ENCODE measurements at regions not wholly inside any gene's neighbourhood (a gene's known extent, or its start where the extent isn't known, plus 50 kb on each side); places are given as distances from the start of the nearest gene placed in this dataset.

DNA sequence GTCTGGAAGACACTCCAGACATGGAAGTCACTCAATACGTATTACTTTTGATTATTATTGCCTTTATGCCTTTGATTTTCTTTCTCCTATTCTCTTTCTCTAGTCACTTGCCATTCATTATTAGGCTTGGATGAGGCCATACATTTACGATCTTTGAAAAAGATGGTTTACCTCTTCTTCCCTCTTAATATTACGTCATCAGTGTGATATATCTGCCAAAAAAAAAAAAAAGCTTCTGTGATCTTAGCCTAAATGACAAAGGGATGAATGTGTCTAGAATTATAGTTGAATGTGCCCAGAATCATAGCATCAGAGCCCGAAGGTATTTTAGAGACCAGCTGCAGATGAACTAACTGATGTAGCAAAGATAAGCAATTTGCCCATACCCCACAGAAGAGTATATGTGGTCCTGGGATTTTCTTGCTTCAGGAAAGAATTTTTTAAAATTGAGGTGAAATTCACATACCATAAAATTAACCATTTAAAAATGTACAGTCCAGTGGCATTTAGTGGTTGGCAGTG is 73.9 kb downstream of the HHEX start:
- H3K27me3 ChIP-seq (ENCODE audit: low read length): no peaks in the 10 kb centered on the region
- H3F3A ChIP-seq (ENCODE audit: insufficient read depth): peaks cover 4% of the 10 kb centered on the region

DNA sequence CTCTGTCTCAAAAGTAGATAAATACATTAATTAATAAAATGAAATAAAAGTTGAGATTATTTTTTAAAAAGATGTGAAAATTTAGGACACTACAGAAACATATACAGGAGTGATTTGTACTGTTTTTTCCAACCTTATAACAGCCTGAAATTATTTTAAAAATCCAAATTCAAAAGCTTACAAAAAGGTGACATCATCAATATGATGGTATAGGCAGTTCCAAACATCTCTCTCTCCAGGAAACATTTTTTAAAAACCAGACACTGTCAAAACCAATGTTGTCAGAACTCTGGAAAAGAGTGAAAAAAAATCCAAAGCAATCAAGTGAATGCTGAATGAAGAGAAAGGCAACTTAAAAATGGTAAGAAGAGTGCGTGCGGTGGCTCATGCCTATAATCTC is 76.7 kb downstream of the HHEX start:
- Histone ChIP-seq H3K36me3 (ENCODE audit: low read length) (no peaks in the 10 kb centered on the region), H3K9me2 (replicated peaks; ENCODE audit: insufficient read depth, low read length) (no peaks in the 10 kb centered on the region)
- TF ChIP-seq, protein P1, sequence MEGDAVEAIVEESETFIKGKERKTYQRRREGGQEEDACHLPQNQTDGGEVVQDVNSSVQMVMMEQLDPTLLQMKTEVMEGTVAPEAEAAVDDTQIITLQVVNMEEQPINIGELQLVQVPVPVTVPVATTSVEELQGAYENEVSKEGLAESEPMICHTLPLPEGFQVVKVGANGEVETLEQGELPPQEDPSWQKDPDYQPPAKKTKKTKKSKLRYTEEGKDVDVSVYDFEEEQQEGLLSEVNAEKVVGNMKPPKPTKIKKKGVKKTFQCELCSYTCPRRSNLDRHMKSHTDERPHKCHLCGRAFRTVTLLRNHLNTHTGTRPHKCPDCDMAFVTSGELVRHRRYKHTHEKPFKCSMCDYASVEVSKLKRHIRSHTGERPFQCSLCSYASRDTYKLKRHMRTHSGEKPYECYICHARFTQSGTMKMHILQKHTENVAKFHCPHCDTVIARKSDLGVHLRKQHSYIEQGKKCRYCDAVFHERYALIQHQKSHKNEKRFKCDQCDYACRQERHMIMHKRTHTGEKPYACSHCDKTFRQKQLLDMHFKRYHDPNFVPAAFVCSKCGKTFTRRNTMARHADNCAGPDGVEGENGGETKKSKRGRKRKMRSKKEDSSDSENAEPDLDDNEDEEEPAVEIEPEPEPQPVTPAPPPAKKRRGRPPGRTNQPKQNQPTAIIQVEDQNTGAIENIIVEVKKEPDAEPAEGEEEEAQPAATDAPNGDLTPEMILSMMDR (IDR thresholded peaks at IDR 0.05; ENCODE audit: insufficient read depth, low read length, poor library complexity, severe bottlenecking): no peak
- TF ChIP-seq EZH2phosphoT487 (conservative IDR thresholded peaks at IDR 0.05; ENCODE audit: low read length): no peak

More for the DNA sequence above, 73.9 kb downstream of the HHEX start:
- no peak overlapping the region for H3K4me2 ChIP-seq (ENCODE audit: low read depth, low read length, poor library complexity, severe bottlenecking)
- no peak overlapping the region for H3K27ac ChIP-seq (ENCODE audit: low read depth, low read length)
- H3K9me3 ChIP-seq (ENCODE audit: insufficient read depth, low read length): no peaks in the 10 kb centered on the region
- no peaks in the 10 kb centered on the region for H3K79me2 ChIP-seq (ENCODE audit: insufficient read depth, low read length)
- no peak overlapping the region for H3K4me3 ChIP-seq (ENCODE audit: insufficient read depth, low read length, poor library complexity, severe bottlenecking)
- no peaks in the 10 kb centered on the region for H3K9me2 ChIP-seq (replicated peaks; ENCODE audit: insufficient read depth, low read length)
- H3K9ac ChIP-seq (ENCODE audit: low read length): no peak overlapping the region
- no peak overlapping the region for H2AFZ ChIP-seq (ENCODE audit: low read depth, low read length, severe bottlenecking)
- TF ChIP-seq, protein P1 (IDR thresholded peaks at IDR 0.05; ENCODE audit: insufficient read depth, low read length, poor library complexity, severe bottlenecking): no peak
- no peak for TF ChIP-seq EZH2phosphoT487 (conservative IDR thresholded peaks at IDR 0.05; ENCODE audit: low read length)
- no peaks in the 10 kb centered on the region for H4K20me1 ChIP-seq (ENCODE audit: low read depth, low read length)
- no peaks in the 10 kb centered on the region for H3K36me3 ChIP-seq (ENCODE audit: low read length)

DNA sequence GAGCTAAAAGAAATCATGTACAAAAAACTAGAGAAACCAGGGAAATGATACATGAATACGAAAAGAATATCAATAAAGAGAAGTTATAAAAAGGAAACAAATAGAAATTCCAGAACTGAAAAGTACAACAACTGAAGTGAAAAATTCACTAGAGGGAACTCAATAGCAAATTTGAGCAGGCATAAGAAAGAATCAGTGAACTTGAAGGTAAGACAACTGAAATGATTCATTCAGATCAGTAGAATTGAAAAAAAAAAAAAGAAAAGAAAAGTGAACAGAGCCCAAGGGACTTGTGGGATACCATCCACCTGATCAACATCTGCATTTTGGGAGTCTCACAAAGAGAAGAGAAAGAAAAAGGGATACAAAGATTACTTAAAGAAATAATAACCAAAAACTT is 78.3 kb downstream of the HHEX start:
- no peaks in the 10 kb centered on the region for H3K79me2 ChIP-seq (ENCODE audit: insufficient read depth, low read length)
- H3K4me3 ChIP-seq (ENCODE audit: insufficient read depth, low read length, poor library complexity, severe bottlenecking): no peak overlapping the region
- H3K9me2 ChIP-seq (replicated peaks; ENCODE audit: insufficient read depth, low read length): no peaks in the 10 kb centered on the region
- no peaks in the 10 kb centered on the region for H3K36me3 ChIP-seq (ENCODE audit: low read length)
- H3K27me3 ChIP-seq (ENCODE audit: low read length): no peaks in the 10 kb centered on the region
- TF ChIP-seq, protein P1 (IDR thresholded peaks at IDR 0.05; ENCODE audit: insufficient read depth, low read length, poor library complexity, severe bottlenecking): no peak
- no peak for TF ChIP-seq EZH2phosphoT487 (conservative IDR thresholded peaks at IDR 0.05; ENCODE audit: low read length)
- H3F3A ChIP-seq (ENCODE audit: insufficient read depth): no peaks in the 10 kb centered on the region
- no peaks in the 10 kb centered on the region for H4K20me1 ChIP-seq (ENCODE audit: low read depth, low read length)
- no peak overlapping the region for H3K27ac ChIP-seq (ENCODE audit: low read depth, low read length)
- no peak overlapping the region for H3K4me2 ChIP-seq (ENCODE audit: low read depth, low read length, poor library complexity, severe bottlenecking)
- H3K9ac ChIP-seq (ENCODE audit: low read length): no peak overlapping the region
- no peak overlapping the region for H2AFZ ChIP-seq (ENCODE audit: low read depth, low read length, severe bottlenecking)
- H3K9me3 ChIP-seq (ENCODE audit: insufficient read depth, low read length): no peaks in the 10 kb centered on the region

More for the DNA sequence above, 76.7 kb downstream of the HHEX start:
- H3K9me3 ChIP-seq (ENCODE audit: insufficient read depth, low read length): no peaks in the 10 kb centered on the region
- H3K4me3 ChIP-seq (ENCODE audit: insufficient read depth, low read length, poor library complexity, severe bottlenecking): no peak overlapping the region
- no peak overlapping the region for H3K9ac ChIP-seq (ENCODE audit: low read length)
- no peak overlapping the region for H2AFZ ChIP-seq (ENCODE audit: low read depth, low read length, severe bottlenecking)
- no peak overlapping the region for H3K4me2 ChIP-seq (ENCODE audit: low read depth, low read length, poor library complexity, severe bottlenecking)
- H3K79me2 ChIP-seq (ENCODE audit: insufficient read depth, low read length): no peaks in the 10 kb centered on the region
- no peaks in the 10 kb centered on the region for H4K20me1 ChIP-seq (ENCODE audit: low read depth, low read length)
- H3F3A ChIP-seq (ENCODE audit: insufficient read depth): no peaks in the 10 kb centered on the region
- no peak overlapping the region for H3K27ac ChIP-seq (ENCODE audit: low read depth, low read length)
- no peaks in the 10 kb centered on the region for H3K27me3 ChIP-seq (ENCODE audit: low read length)
